GM12875 (cell line): ENCODE measurements at regions not wholly inside any gene's neighbourhood (a gene's known extent, or its start where the extent isn't known, plus 50 kb on each side); places are given as distances from the start of the nearest gene placed in this dataset.

ENCODE experiments used
- H3K4me3 ChIP-seq: one replicate; pipeline ENCODE4 v1.5.1; 2011; ENCODE audit warnings: low read depth, low read length, control low read depth
- TF ChIP-seq, protein P1 (sequence below): IDR thresholded peaks from 2 replicates; pipeline ENCODE4 v1.5.1; 2011; ENCODE audit warnings: low read depth, mild to moderate bottlenecking, control low read depth, inconsistent platforms, low read length, moderate library complexity, borderline replicate concordance; ENCODE audit not compliant: insufficient read depth

DNA sequence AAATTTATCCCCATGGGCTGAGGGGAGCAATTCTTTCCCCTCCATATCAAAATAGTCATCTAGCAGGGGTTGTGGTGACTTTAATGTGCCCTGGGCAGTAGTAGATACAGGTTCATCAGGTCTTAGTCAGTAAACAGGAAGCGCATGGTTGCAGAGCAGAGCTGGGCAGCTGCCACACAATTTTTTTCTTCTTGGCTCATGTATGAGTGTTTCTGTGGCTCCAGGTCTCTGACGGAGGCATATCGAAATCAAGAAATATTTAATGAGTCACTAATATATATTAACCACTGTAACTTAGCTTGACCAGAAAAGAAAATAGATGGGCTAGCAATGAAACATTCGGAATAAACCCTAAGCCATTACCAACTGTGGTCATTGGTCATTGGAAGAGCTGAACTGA is 68.4 kb upstream of the UBL3 start:
- TF ChIP-seq, protein P1, sequence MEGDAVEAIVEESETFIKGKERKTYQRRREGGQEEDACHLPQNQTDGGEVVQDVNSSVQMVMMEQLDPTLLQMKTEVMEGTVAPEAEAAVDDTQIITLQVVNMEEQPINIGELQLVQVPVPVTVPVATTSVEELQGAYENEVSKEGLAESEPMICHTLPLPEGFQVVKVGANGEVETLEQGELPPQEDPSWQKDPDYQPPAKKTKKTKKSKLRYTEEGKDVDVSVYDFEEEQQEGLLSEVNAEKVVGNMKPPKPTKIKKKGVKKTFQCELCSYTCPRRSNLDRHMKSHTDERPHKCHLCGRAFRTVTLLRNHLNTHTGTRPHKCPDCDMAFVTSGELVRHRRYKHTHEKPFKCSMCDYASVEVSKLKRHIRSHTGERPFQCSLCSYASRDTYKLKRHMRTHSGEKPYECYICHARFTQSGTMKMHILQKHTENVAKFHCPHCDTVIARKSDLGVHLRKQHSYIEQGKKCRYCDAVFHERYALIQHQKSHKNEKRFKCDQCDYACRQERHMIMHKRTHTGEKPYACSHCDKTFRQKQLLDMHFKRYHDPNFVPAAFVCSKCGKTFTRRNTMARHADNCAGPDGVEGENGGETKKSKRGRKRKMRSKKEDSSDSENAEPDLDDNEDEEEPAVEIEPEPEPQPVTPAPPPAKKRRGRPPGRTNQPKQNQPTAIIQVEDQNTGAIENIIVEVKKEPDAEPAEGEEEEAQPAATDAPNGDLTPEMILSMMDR, result no peak
- no peak overlapping the region for H3K4me3 ChIP-seq

DNA sequence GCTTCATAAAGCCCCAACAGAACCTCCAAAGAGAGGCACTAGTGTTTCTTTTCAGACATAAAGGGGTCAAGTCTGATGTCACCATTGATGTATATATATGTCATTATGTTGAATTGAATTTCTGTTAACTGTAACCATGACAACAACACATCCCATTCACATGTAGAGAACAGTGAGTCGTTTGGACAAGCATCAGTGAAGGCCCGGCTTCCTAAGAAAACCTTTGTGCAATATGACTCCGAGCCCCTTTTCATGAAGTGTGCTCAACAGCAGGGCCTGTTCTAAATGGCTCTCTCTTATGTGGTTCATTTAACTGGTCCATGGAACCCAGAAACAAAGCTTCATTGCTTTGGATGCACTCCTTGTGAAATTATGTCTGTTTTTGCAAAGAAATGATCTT is 67.2 kb upstream of the UBL3 start:
- H3K4me3 ChIP-seq, result no peak overlapping the region
- TF ChIP-seq, protein P1, result no peak

DNA sequence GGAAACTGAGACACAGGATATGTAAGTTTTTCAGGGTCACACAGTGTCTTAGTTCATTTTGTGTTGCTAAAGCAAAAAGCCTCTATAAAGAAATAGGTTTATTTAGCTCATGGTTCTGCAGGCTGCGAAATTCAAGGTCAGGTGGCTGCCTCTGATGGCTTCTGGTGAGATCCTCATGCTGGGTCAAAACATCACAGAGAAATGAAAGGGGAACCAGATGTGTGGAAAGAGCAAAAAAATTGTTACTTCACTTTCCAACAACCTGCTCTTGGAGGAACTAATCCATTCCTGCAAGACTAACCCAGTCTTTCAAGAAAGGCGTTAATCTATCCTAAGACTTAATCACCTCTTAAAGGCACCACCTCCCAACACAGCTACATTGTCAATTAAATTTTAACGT is 64.2 kb upstream of the UBL3 start:
- no peak overlapping the region for H3K4me3 ChIP-seq
- TF ChIP-seq, protein P1, result no peak

DNA sequence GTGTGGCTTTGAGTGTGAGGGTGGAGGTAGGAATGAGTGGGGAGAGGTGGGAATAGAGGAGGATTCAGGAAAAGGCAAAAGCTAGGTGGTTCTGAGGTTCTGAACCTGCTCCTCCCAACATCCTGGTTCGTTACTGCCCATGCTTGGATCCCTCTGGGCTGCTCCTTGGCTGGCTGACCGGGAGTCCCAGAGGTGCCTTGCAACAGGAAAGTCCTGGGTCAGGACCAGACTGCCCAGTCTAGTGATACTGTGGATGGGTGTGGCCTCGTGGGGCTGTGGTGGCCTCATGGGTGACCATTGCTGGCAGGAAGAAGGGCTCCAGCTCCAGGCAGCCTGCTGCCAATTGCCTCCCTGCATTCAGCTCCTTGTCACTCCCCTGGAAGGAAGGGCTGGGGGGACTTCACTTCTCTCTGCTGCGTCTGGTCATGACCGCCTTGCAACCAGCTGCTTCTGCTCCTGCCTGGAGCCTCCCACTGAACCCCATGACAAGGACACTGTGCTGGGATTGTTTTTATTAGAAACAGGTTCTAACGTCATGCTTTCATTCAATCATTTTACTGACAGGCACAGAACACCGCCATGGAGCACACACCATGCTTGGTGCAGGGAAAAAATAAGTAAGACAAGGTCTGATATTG is 61.5 kb upstream of the UBL3 start:
- TF ChIP-seq, protein P1, result no peak
- no peak overlapping the region for H3K4me3 ChIP-seq

DNA sequence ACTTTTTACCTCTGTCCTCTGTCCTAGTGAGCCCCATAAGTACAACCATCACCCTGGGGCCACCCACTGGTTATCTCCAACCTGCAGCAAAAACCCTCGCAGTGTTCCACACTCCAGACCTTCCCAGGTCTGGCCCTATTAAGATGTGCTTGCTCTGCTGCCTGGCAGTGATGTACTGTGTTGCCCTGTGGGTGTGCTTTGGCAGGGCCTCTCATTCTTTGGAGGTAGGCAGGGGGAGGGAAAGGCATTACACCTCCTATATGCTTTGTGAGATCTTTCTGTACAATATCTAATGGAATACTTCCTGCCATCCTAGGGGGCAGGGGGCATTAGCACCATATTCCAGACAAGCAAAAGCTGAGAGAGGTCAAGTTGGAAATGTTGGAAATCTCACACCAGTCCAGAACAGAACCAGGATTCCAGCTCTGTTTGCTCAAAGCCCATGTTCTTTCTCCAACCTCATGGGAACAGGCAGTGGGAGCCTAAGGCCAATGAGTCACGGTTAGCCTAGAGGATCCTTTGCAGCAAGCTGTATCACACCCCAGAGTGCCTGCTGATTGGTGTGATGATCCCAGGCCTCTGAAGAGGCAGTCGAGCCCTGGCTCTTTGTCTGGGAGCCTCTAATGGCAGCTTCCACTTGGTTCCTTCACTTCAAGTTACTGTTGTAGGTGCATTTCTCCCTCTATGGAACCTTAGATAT is 59.7 kb upstream of the UBL3 start:
- no peak overlapping the region for H3K4me3 ChIP-seq
- TF ChIP-seq, protein P1, result no peak

DNA sequence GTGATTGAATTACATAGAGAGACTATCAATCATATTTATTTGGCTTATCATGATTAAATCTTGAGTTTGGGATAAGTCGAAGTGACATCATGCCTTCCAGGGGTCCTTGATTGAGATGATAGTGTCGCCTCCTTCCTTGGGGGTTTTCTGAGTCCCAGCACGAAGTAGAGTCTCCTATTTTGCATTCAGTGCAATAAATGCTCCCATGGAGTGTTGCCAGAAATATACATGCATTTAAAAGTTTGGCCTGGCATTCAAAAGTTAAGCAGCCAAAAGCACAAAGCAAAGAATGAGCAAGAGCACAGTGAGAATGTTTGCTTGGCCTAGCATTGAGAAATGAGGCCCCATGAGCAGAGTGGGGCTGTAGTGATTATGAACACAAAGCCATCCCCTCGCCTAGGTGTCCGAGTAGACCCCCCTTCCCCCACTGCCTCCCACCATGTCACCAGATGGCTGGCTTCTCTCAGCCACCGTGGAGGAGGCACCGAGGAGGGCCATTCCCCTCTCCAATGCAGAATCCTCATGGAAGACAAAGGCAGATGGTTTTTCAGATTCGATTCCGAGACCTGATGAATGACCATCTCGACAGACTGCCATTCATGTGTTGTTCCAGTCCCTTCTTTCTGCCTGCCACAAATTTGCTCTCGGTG is 58.8 kb upstream of the UBL3 start:
- no peak overlapping the region for H3K4me3 ChIP-seq
- TF ChIP-seq, protein P1, result no peak
